Fibroblast of skin of scalp (primary cell): ENCODE measurements at regions not wholly inside any gene's neighbourhood (a gene's known extent, or its start where the extent isn't known, plus 50 kb on each side); places are given as distances from the start of the nearest gene placed in this dataset.
"Not testable (repeated sequence)": the region's sequence is repeated elsewhere in the genome, so short reads cannot be mapped to it uniquely, and the experiment has no call there.

Experiments
- DNase-seq: peaks from one replicate; pipeline ENCODE4 v3.0.0-alpha.2; 2013

DNA sequence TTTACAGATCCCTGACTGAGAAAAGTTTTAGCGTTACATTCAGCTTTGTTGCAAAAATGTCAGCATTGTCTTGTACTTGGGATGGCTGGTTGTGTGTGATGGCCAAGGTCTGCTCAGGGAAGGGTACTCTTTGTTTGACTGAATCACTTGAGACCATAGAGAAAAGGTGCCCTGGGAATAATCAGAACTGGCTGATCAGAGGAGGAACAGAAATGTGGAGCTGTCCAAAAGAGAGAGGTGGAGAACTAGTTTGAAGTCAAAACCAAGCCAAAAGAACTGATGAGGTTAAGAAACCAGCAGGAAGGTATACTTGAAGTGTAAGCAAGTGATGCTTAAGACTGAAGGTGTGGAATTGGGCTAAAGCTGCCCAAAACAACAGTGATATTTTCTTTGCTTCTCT, 107.6 kb upstream of the LYPLAL1 start:
- no peak for DNase-seq

DNA sequence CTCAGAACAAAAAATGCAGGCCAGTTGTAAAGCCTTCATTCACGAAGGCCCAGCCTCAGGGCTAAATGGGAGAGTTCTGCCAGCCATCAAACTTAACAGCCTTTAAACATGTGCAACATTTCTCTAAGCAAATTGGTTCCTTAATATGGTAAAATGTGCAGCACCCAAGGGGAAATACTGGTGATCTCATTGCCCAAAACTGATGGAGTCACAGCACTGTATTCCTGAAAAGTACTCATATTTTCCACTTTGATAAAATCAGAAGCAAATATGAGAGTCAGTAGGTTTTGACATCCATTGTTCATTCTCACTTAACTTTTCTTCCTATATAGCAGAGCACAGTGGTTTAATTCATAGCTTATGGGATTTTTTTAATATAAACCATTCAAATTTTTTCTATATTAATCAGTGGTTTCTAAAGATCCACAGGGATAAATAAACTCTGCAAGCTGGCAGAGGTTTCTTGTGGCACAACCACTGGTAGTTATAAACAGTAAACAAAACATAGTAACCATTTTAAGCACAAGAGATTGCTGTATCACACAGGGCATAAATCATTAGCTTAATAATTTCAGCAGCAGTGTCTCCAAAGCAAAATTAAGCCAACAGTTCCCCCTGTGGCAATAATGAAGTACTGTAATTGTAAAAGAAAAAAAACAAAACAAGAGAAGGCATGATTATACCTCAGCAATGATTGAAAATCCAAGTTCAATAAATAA, 106.9 kb upstream of the LYPLAL1 start:
- DNase-seq: peak; percentile 79

DNA sequence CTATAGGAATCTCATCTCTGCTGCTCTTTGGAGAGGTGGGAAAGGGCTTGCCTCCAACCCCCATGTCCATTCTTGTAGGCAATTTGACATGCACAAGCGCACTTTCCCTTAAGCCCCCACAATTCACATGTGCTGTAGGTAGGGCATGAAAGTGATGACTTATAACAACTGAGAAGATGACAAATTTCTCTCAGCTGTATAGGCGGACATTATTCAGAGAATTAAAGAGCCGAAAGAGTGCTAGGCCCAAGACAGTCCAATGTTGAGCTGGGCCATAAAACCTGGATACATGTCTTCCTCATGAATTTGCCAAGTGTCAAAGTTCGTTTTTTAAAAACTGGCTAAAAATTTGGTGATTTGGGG, 106.3 kb upstream of the LYPLAL1 start:
- DNase-seq: no peak

GRCh38 chr1:219070395-219070794, 103.3 kb upstream of the LYPLAL1 start:
- not testable (repeated sequence) for DNase-seq

- no peak for DNase-seq
Observed at GRCh38 chr1:219071209-219071608, 102.5 kb upstream of the LYPLAL1 start.

DNA sequence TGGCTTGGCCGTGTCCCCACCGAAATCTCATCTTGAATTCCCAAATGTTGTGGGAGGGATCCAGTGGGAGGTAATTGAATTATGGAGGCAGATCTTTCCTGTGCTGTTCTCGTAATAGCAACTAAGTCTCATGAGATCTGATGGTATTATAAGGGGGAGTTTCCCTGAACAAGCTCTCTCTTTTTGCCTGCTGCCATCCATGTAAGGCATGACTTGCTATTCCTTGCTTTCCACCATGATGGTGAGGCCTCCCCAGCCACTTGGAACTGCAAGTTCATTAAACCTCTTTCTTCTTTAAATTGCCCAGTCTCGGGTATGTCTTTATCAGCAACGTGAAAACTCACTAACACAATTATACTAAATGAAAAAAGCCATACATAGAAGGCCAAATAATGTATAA, 101.3 kb upstream of the LYPLAL1 start:
- DNase-seq: no peak

GRCh38 chr1:219074084-219074728, 99.5 kb upstream of the LYPLAL1 start:
- no peak for DNase-seq

DNA sequence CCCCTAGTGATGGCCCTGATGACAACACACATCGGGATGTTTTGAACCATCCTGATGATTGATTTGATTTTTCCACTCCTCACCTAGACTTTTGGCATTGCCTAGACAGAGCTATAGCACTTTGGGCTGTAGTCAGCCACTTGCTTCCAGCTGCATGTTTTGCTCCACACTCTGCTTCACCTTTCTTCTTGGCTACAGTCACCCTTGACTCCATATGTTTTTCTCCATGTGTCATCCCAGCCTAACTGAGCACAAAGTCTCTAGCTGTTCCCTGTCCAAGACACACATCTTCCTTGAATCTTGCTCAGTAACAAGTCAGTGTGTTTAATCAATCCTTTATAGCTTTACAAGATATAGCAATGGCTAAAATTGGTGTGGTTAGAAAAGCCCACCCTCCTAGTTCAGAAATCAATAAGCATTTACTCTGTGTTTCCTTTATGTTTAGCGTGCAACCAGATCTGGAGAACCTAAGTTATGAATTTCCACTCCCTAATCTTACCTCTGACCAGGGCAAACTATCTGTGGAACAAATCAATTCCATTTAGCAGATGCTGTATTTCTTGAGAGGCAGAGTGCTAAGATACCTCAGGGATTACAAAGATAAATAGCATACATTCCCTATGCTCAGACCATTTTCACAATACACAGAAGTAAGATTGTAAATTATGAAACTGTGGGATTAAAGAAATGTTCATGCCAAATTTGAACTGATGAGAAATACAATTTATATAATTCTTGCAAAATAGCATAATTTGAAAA, 98.4 kb upstream of the LYPLAL1 start:
- no peak for DNase-seq

GRCh38 chr1:219076326-219076937, 97.2 kb upstream of the LYPLAL1 start:
- no peak for DNase-seq

GRCh38 chr1:219077767-219078166, 95.9 kb upstream of the LYPLAL1 start:
- DNase-seq: not testable (repeated sequence)

DNA sequence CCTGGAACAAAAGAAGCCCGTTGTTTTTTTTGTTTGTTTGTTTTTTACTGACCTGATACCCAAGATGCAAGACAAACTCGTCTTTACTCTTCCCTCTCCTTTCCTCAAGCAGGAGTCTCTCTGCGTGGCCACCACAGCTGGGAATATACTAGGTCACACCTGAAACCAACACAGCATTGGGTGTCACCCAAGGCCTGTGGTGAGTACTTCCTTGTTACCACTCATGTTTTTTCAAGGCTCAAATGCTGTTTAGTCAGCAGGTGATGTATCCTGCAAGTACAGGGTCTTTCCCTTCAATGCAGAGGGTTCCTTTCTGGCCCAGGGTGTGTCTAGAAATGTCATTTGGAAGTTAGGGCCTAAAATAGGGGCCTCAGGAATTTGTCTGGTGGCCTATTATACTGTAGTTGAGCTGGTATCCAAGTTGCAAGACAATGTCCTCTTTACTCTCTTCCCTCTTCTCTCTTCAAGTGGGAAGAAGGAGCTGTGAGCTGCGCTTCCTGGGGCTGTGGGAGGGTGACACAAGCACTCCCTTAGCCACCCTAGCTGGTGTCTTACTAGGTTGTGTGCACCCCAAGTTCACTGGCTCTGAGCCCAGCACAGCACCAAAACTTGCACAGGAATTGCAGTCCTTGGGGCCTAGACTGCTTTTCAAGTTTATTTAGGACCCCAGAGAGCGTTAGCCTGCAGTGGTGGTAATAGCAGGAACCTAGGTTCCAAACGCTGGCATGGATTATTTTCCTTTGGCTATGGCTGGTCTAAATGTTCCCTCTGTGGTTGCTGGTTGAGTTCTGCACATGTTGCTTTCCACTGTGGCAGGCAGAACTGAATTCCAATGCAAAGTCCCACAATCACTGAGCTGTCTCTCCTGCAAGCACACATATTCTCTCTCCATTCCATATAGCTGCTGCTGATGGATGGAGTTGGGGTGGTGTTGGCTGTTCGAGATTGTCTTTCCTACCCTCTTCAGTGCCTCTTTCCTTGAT, 91.4 kb upstream of the LYPLAL1 start:
- no peak for DNase-seq

DNA sequence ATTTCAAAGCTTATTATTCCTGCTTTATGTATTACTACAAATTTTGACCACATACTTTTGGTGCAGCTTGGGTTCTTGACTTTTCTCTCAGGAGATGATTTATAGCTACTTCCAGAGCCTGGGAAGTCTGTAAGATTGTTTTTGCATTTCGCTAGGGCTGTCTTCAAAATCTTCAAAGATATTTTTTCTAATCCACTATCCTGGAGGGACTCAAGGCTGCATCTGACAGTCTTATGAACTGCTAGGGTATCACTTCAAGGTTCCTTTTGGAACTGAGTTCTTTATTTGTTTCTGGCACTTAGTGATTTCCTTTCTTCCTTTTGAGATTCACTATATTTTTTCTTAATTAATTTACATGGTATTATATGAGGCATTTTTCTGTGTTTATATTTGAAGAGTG, 90.0 kb upstream of the LYPLAL1 start:
- DNase-seq: no peak

DNA sequence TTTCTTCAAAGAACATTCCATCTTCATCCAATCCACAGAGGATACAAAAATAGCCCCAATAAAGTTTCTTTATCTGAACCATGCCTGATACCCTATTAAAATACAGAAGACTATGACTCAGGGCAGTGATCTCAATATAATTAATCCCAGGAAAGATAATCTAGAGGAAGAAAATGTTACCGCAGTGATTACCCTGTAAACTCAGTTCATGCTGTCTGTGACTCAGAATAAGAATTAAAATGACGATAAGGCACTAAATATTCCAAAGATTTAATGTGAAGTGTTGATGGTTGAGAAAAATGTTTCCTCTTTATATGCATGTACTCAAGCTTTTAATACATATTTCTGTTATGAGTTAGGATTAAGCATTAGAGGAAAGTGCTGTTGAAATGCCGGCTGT, 88.6 kb upstream of the LYPLAL1 start:
- DNase-seq: peak; percentile 87

- peak; percentile 55 for DNase-seq
Observed at GRCh38 chr1:219085988-219086387, 87.7 kb upstream of the LYPLAL1 start.

DNA sequence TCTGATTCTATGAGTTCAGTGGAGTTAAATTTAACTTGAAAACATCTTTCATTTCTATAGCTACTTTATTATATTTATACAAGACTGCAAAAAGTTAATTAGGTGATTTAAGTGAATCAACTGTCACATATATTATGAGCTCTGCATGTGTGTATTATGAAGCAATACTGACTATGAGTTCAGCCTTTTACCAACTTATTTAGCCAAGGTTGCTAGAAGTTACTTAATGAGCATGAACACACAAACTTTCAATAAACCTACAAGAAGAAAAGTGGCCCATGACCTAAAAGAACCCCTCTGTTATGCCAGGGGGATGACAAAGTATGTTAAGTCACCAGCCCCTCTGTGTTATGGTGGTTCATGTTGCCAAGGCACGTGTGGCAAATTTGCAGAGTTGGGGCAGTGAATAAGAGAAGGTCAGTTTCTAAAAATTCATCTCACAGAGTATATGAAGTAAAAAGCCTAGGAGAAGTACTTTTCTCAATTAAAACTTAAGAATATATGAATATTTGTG, 86.7 kb upstream of the LYPLAL1 start:
- no peak for DNase-seq

DNA sequence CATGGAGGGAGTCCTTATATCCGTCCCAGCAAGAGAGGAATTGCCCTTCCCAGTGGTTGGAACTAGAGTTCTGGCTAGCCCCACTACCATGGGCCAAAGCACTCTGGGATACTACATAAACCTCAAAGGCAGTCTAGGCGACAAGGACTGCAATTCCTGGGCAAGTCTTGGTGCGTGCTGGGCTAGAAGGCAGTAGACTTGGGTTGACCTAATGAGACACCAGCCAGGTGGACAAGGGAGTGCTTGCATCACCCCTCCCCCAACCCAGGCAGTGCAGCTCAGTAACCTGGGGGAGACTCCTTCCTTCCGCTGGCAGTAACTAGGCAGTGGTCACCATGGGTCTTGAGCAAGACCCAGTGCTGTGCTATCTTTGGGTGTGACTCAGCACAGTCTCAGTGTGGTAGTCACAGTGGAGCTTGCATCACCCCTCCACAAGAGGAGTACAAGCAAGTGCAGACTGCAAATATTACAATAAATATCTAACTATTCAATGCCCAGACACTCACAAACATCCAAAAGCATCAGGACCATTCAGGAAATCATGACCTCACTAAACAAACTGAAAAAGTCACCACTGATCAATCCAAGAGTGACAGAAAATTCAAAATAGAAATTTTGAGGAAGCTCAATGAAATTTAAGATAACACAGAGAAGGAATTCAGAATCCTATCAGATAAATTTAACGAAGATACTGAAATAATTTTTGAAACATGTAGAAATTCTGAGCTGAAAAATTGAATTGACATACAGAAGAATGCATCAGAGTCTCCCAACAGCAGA, 84.7 kb upstream of the LYPLAL1 start:
- DNase-seq: peak; percentile 92

GRCh38 chr1:219090607-219091006, 83.1 kb upstream of the LYPLAL1 start:
- no peak for DNase-seq

DNA sequence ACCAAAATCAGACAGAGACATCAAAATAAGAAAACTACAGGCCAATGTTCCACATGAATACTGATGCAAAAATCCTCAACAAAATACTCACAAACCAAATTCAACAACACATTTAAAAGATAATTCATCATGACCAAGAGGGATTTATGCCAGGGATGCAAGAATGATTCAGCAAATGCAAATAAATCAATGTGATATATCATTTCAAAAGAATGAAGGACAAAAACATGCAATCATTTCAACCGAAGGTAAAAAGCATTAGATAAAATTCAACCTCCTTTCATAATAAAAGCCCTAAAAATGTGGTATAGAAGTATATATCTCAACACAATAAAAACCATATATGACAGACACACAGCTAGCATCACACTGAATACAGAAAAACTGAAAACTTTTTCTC, 81.5 kb upstream of the LYPLAL1 start:
- peak; percentile 79 for DNase-seq

DNA sequence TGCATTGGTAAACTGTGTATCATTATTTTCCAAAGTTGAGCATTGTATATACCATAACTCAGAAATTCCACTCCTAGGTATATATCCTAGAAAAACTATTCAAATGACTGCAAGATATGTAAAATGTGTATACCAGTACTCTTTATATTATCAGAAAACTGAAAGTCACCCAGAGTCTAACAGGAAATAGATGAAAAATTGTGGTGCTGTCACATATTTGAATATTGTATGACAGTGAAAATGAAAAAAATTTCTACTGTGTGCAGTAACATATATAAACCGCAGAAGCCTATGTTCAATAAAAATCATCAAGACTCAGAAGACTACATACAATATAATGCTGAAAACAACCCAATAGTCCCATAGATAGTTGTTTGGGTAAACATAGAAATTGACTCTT, 74.4 kb upstream of the LYPLAL1 start:
- DNase-seq: no peak

DNA sequence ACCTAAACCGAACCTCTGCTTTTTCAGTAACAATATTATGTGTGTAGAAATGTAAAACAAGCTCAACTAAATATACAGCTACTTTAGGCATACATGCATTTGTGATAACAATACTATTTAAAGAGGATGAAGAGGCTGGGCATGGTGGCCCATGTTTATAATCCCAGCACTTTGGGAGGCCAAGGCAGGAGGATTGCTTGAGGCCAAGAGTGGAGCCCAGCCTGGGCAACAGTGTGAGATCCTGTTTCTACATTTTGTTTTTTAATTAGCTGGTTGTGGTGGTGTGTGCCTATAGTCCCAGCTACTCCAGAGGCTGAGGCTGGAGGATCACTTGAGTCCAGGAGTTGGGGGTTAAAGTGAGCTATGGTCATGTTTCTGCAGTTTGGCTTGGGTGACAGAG, 73.6 kb upstream of the LYPLAL1 start:
- DNase-seq: no peak

DNA sequence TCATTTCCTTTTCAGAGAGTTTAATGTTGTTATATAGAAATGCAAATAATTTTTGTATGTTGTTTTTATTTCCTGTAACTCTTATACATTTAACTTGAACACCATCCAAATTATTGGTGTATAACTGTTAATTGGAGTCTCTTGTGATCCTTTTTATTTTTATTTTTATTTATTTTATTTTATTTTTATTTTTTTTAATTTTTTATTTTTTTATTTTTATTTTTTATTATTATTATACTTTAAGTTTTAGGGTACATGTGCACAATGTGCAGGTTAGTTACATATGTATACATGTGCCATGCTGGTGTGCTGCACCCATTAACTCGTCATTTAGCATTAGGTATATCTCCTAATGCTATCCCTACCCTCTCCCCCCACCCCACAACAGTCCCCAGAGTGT, 71.2 kb upstream of the LYPLAL1 start:
- DNase-seq: not testable (repeated sequence)
